ENCODE measurements at regions not wholly inside any gene's neighbourhood (a gene's known extent, or its start where the extent isn't known, plus 50 kb on each side); places are given as distances from the start of the nearest gene placed in this dataset.
A peak's percentile ranks its signal among the peaks of the same experiment; 100 is the strongest.

GRCh38 chr9:26567976-26568375, 324.6 kb downstream of the CAAP1 start:
- DNase-seq (ENCODE audit: low read depth, low spot score) = no peak

GRCh38 chr9:26566141-26566540, 326.5 kb downstream of the CAAP1 start:
- DNase-seq (ENCODE audit: low read depth, low spot score) = no peak

- DNase-seq (ENCODE audit: low read depth, low spot score) = no peak
Observed at GRCh38 chr9:26565118-26565517, 327.5 kb downstream of the CAAP1 start.

GRCh38 chr9:26562338-26562737, 330.3 kb downstream of the CAAP1 start:
- no peak for DNase-seq (ENCODE audit: low read depth, low spot score)

- DNase-seq (ENCODE audit: low read depth, low spot score) = no peak
Observed at GRCh38 chr9:26561928-26562327, 330.7 kb downstream of the CAAP1 start.

- DNase-seq (ENCODE audit: low read depth, low spot score) = no peak
Observed at GRCh38 chr9:26559506-26559905, 333.1 kb downstream of the CAAP1 start.

GRCh38 chr9:26551971-26552370, 340.6 kb downstream of the CAAP1 start:
- DNase-seq (ENCODE audit: low read depth, low spot score) = no peak

GRCh38 chr9:26551451-26551850, 341.2 kb downstream of the CAAP1 start:
- DNase-seq (ENCODE audit: low read depth, low spot score) = no peak

GRCh38 chr9:26548781-26549290, 343.8 kb downstream of the CAAP1 start:
- DNase-seq (ENCODE audit: low read depth, low spot score) = no peak

- no peak for DNase-seq (ENCODE audit: low read depth, low spot score)
Observed at GRCh38 chr9:26539867-26540493, 352.6 kb downstream of the CAAP1 start.

GRCh38 chr9:26537211-26537610, 355.4 kb downstream of the CAAP1 start:
- no peak for DNase-seq (ENCODE audit: low read depth, low spot score)

GRCh38 chr9:26535151-26535550, 357.5 kb downstream of the CAAP1 start:
- DNase-seq (ENCODE audit: low read depth, low spot score) = no peak

GRCh38 chr9:26530841-26531240, 361.8 kb downstream of the CAAP1 start:
- no peak for DNase-seq (ENCODE audit: low read depth, low spot score)

- no peak for DNase-seq (ENCODE audit: low read depth, low spot score)
Observed at GRCh38 chr9:26527931-26528330, 364.7 kb downstream of the CAAP1 start.

- no peak for DNase-seq (ENCODE audit: low read depth, low spot score)
Observed at GRCh38 chr9:26524267-26524666, 368.3 kb downstream of the CAAP1 start.

GRCh38 chr9:26523577-26523976, 369.0 kb downstream of the CAAP1 start:
- no peak for DNase-seq (ENCODE audit: low read depth, low spot score)

GRCh38 chr9:26520141-26520540, 372.5 kb downstream of the CAAP1 start:
- DNase-seq (ENCODE audit: low read depth, low spot score) = no peak

GRCh38 chr9:26516773-26517343, 375.7 kb downstream of the CAAP1 start:
- DNase-seq (ENCODE audit: low read depth, low spot score) = no peak

- DNase-seq (ENCODE audit: low read depth, low spot score) = no peak
Observed at GRCh38 chr9:26513730-26514129, 378.9 kb downstream of the CAAP1 start.

- no peak for DNase-seq (ENCODE audit: low read depth, low spot score)
Observed at GRCh38 chr9:26510137-26510536, 382.5 kb downstream of the CAAP1 start.

GRCh38 chr9:26508897-26509296, 383.7 kb downstream of the CAAP1 start:
- DNase-seq (ENCODE audit: low read depth, low spot score) = no peak

GRCh38 chr9:26504057-26504456, 388.5 kb downstream of the CAAP1 start:
- DNase-seq (ENCODE audit: low read depth, low spot score) = no peak

- DNase-seq (ENCODE audit: low read depth, low spot score) = peak; percentile 42
Observed at GRCh38 chr9:26502311-26502710, 390.3 kb downstream of the CAAP1 start.

- DNase-seq (ENCODE audit: low read depth, low spot score) = no peak
Observed at GRCh38 chr9:26500471-26500870, 392.1 kb downstream of the CAAP1 start.

Data from ELF-1 (cell line).